ENCODE measurements at regions not wholly inside any gene's neighbourhood (a gene's known extent, or its start where the extent isn't known, plus 50 kb on each side); places are given as distances from the start of the nearest gene placed in this dataset.

GRCh38 chr3:103685939-103686338, 1251.1 kb downstream of the ZPLD1 start:
- no peak for DNase-seq

DNA sequence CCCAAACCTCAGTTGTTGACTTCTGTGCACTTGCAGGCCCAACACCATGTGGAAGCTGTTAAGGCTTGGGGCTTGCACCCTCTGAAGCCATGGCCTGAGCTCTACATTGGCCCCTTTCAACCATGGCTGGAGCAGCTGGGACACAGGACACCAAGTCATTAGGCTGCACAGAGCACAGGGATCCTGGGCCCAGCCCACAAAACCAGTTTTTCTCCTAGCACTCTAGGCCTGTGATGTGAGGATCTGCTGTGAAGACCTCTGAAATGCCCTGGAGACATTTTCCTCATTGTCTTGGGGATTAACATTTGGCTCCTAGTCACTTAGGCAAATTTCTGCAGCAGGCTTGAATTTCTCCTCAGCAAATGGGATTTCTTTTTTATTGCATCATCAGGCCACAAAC, 1255.7 kb downstream of the ZPLD1 start:
- no peak for DNase-seq

- DNase-seq = no peak
These were observed 1259.0 kb downstream of the ZPLD1 start for GRCh38 chr3:103693831-103694230.

- no peak for DNase-seq
These were observed 1263.8 kb downstream of the ZPLD1 start for GRCh38 chr3:103698646-103699045.

DNA sequence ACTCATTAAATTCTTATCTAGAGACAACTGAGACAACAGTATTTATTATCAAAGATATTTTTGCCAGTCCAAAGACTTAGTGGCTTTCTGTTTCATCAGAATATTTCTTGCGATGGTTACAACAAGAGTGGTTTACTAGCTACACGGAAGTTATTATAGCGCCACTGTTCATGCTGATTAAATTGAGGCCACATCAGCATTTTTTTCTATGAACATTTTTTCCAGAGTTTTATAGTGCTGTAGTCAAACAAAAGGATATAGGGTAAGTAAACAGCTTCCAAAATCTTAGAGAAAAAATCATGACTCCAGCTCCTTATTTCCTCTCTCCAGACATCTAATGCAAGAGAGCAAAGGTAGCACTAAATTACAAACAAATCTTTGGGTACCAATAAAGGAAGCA, 1264.4 kb downstream of the ZPLD1 start:
- no peak for DNase-seq

DNA sequence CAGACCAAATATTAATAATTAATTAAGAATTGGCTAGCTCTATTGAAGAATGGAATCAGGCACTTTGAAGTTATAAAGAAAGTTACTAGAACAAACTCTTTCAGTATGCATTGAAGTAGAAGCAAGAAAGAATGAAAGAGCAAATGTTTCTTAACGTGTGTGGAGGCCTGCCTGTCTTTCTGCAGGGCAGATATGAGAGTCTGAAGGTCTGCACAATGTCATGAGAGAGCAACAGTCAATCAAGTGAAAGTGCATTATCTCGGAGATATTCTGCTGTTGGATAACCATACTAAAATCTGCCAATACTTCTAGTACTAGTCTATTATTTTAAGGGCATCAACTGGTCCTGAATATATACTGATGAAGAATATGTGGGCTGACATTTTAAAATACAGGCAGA, 1270.8 kb downstream of the ZPLD1 start:
- no peak for DNase-seq

GRCh38 chr3:103706671-103707070, 1271.9 kb downstream of the ZPLD1 start:
- DNase-seq = no peak

DNA sequence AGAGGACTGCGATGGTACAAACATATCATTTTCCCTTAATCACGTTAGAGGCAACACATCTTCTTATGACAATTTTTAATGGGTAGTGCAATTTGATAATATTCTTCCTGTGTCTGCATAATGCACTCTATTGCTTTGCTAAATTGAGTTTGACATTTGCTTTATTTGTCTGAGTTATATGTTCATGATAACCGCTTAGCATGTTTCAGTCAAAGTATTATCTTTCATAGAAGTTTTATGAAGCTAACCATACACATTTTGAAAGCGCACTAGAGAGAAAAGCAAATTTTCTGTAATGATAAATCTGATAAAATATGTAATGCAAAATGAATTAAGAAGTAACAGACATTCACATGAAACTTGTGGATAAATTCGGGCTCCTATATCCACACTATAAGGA, 1276.9 kb downstream of the ZPLD1 start:
- DNase-seq = no peak

DNA sequence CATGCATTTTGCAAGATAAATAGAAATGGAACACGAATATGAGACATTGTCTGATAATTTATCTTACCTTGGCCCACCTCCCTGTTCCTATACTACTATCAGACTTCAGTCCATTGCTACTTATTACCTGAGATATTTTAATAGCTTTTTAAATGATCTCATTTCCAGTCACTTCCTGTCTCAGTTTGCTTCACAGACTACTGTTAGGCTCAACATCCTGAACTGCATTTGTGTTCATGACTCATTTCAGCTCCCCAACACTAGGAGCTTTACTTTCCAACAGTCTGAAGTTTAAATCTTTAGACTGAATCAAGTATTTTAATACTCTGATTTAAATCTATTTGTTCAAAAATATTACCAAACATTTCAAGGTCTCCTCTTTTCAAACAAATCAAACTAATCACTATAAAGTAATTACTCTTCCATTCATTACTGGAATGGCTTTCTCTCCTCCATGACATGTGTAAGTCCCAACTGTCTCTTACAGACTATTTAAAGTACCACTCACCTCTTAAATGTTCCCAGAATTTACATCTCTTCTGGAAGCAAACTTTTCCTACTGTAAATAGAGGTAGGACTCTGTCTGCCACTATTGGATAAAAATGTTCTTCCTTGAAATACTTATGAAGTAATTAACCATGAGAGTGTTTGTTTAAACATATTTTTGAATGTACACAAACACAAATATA, 1277.6 kb downstream of the ZPLD1 start:
- DNase-seq = no peak

DNA sequence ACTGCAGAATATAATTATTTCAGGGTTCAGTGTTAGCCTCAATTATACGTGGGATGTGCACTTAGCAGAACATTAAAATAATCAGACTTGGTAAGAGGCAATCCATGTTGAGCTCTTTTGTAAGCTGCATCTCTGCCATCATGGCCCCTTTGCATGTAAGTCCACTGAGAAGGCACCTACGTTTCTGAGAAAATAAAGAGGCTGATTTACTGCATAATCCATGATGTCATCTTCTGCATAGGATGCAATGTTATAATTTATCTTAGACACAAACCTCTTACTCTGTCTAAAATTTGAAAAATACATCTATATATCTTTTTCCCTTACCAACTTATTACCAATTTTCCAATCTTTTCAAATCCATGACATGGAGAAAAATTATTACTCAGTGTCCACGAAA, 1294.7 kb downstream of the ZPLD1 start:
- DNase-seq = no peak

DNA sequence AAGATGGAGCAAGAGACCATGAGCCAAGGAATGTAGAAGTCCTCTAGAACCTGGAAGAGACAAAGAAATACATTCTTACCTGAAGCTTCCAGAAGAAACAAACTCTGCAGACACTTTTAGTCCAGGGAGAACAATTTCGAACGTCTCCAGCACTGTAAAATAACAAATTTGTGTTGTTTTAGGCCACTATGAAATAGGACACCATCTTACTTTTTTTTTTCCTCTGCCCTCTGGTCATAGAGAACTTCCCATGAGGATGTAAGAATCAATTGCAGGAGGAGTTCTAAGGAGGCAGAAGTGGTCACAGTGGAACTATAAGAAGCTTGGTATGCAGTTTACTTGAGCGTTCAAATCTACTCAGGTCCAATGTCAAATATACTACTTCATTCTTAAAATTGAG, 1295.9 kb downstream of the ZPLD1 start:
- no peak for DNase-seq

DNA sequence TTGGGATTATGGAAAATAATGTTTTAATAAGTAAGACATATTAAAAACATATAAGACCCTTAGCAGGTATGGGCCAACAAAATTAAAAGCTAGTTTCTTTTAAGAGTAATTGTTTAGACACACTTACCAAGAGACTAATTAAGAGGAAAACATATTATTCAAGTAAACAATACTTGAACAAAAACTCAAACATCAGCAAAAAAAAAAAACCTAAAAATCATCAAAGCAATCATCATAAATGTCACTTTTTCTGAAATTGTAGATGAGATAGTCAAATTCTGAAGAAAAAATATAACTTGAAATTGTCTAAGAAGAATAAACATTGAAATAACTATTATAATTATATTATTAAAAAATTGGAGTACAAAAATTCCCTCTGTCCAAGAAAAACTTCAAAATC, 1318.2 kb downstream of the ZPLD1 start:
- DNase-seq = no peak

GRCh38 chr3:103767635-103768034, 1332.8 kb downstream of the ZPLD1 start:
- DNase-seq = no peak

- no peak for DNase-seq
These were observed 1350.2 kb downstream of the ZPLD1 start for GRCh38 chr3:103785017-103785416.

GRCh38 chr3:103785537-103785936, 1350.7 kb downstream of the ZPLD1 start:
- no peak for DNase-seq

DNA sequence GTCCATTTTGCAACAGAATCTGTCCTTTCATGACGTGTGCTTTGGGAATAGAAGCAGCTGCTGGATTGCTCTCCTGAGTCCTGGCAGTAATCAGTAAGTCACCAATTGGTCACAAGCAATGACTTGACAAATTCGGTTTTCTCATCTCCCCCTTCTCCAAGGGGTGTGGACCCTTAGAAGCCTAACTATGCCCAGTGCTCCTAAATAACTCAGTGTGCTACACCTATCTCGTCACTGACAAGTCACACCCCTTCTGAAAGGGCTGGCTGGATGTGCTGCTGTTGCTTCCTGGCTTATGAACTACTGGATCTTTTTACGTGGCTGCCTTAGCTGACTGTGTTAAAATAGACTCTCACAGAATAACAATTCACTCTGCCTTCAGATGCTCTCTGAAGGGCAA, 1351.5 kb downstream of the ZPLD1 start:
- no peak for DNase-seq

- DNase-seq = no peak
These were observed 1352.5 kb downstream of the ZPLD1 start for GRCh38 chr3:103787164-103787871.

DNA sequence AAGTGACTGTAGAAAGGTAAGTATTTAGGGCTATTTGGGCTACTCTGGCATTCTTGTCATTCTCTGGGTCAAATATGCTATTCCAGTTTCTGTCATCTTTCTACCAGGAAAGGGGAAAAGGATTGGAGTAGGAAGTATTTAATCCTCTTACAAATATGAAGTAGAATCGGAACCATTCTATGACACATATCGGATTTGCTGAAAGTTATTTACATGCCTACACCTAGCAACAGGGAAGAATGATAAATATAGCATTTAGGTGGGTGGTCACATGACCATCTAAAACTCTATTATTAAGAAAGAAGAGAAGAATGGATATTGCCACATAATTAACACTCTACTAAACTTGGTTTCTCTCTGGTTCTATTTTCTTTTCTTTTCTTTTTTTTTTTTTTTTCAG, 1353.1 kb downstream of the ZPLD1 start:
- no peak for DNase-seq

DNA sequence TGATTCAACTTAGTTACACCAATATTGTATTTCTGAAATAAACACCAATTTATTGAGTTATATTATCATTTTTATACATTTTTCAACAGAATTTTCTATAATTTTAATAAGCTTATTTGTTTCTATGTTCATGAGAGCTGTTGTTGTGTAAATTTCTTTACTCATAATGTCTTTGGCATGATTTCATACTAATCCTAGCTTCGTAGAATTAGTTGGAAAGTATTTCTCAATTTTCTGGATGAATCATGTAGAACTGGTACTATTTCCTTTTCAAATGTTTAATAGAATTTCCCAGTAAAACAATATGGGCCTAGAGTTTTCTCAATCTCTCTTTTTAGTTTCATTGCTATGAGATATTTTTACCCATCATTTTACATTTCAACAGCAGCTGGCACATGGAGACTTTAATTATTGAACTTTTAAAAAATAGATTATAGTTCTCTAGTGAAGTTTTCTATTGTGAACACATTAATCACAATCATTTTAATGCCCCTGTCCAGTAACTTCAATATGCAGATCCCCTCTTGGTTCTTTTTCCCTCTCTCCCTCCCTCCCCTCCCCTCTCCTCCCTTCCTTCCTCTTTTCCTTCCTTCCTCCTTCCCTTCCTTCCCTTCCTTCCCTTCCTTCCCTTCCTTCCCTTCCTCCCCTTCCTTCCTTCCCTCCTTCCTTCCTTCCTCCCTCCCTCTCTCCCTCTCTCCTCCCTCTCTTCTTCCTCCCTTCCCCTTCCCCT, 1357.1 kb downstream of the ZPLD1 start:
- no peak for DNase-seq

- DNase-seq = no peak
These were observed 1359.8 kb downstream of the ZPLD1 start for GRCh38 chr3:103794656-103795055.

- no peak for DNase-seq
These were observed 1361.3 kb downstream of the ZPLD1 start for GRCh38 chr3:103796068-103796467.

DNA sequence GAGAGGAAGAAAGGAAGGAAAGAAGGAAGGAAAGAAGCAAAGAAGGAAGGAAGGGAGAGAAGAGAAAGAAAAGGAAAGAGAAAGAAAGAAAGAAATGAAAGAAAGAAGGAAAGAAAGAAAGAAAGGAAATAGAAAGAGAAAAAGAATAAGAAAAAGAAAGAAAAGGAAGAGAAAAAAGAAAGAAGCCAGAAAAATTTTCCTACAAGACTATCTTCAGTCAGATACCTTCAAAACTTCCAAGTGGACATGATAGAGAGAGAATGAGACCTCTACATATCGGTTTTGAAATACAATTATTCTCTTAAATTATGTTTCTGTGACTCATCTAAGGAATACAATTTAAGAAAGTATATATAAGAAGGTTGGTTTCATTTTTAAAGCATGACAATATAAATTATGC, 1369.0 kb downstream of the ZPLD1 start:
- no peak for DNase-seq

GRCh38 chr3:103810167-103810566, 1375.4 kb downstream of the ZPLD1 start:
- DNase-seq = no peak

- DNase-seq = no peak
These were observed 1379.1 kb downstream of the ZPLD1 start for GRCh38 chr3:103813955-103814354.
